Hepatocyte (in vitro differentiated cells): ENCODE measurements at regions not wholly inside any gene's neighbourhood (a gene's known extent, or its start where the extent isn't known, plus 50 kb on each side); places are given as distances from the start of the nearest gene placed in this dataset.

Experiments used
- DNase-seq: peaks from one replicate; pipeline ENCODE4 v3.0.0-alpha.2; 2016; ENCODE audit warnings: low spot score
- H2AFZ ChIP-seq: fragments of 200-600 bp; sonication (generic); 2 replicates; pipeline ENCODE4 v1.6.0; 2016; ENCODE audit warnings: antibody characterized with exemption, mild to moderate bottlenecking
- H3K27ac ChIP-seq: fragments of 200-600 bp; sonication (generic); 2 replicates; pipeline ENCODE4 v1.5.1; 2016; ENCODE audit warnings: mild to moderate bottlenecking
- H3K27me3 ChIP-seq: fragments of 200-600 bp; sonication (generic); 2 replicates; pipeline ENCODE4 v1.6.1; 2016
- H3K36me3 ChIP-seq: fragments of 200-600 bp; sonication (generic); replicated peaks from 2 replicates; pipeline ENCODE4 v1.5.1; 2016; ENCODE audit warnings: low read depth; ENCODE audit not compliant: insufficient read depth
- H3K4me1 ChIP-seq: fragments of 200-600 bp; sonication (generic); 2 replicates; pipeline ENCODE4 v1.5.1; 2016; ENCODE audit warnings: mild to moderate bottlenecking, moderate library complexity; ENCODE audit not compliant: insufficient read depth
- H3K4me2 ChIP-seq: fragments of 200-600 bp; sonication (generic); 2 replicates; pipeline ENCODE4 v1.6.0; 2016
- H3K4me3 ChIP-seq: fragments of 200-600 bp; sonication (generic); 2 replicates; pipeline ENCODE4 v1.5.1; 2016; ENCODE audit warnings: mild to moderate bottlenecking
- H3K79me2 ChIP-seq: fragments of 200-600 bp; sonication (generic); 2 replicates; pipeline ENCODE4 v1.6.0; 2017; ENCODE audit warnings: mild to moderate bottlenecking
- H3K9me2 ChIP-seq: fragments of 200-600 bp; sonication (generic); replicated peaks from 2 replicates; pipeline ENCODE4 v1.6.0; 2017; ENCODE audit warnings: mild to moderate bottlenecking; ENCODE audit not compliant: insufficient read depth
- H3K9me3 ChIP-seq: fragments of 200-600 bp; sonication (generic); 2 replicates; pipeline ENCODE4 v1.5.1; 2016; ENCODE audit warnings: low read depth, mild to moderate bottlenecking
- H4K20me1 ChIP-seq: fragments of 200-600 bp; sonication (generic); 2 replicates; pipeline ENCODE4 v1.6.0; 2016; ENCODE audit warnings: mild to moderate bottlenecking; ENCODE audit not compliant: insufficient read depth, poor library complexity, severe bottlenecking
- EZH2 ChIP-seq: fragments of 200-600 bp; sonication (generic); IDR thresholded peaks from 2 replicates; pipeline ENCODE4 v1.6.1; 2016; ENCODE audit warnings: antibody characterized with exemption, mild to moderate bottlenecking, borderline replicate concordance
- EZH2phosphoT487 ChIP-seq: fragments of 200-600 bp; sonication (generic); IDR thresholded peaks from one replicate; pipeline ENCODE4 v1.6.1; 2018; ENCODE audit warnings: antibody characterized with exemption, mild to moderate bottlenecking, low read depth, moderate library complexity; ENCODE audit not compliant: unreplicated experiment, severe bottlenecking
- WGBS: methylation state at CpG from one replicate; pipeline ENCODE4 v1.1.6; 2016; ENCODE audit warnings: low lambda C conversion rate; ENCODE audit errors: missing lambda C conversion rate; 5-methylcytosine and 5-hydroxymethylcytosine counted together
- TF ChIP-seq, protein P1 (sequence below): fragments of 200-600 bp; sonication (generic); IDR thresholded peaks from 2 replicates; pipeline ENCODE4 v1.5.1; 2016; ENCODE audit warnings: antibody characterized with exemption, mild to moderate bottlenecking; ENCODE audit not compliant: poor library complexity

- H3K9me2 ChIP-seq, result no peaks in the 10 kb centered on the region
- no peaks in the 10 kb centered on the region for H3K36me3 ChIP-seq
- no peak overlapping the region for H3K27ac ChIP-seq
- H3K79me2 ChIP-seq, result no peaks in the 10 kb centered on the region
- H3K9me3 ChIP-seq, result no peaks in the 10 kb centered on the region
- no peak overlapping the region for H3K4me2 ChIP-seq
- DNase-seq, result no peak
- WGBS, result 91% methylated on average over 2 of the region's 2 CpGs
- H3K4me1 ChIP-seq, result no peaks in the 10 kb centered on the region
- H3K4me3 ChIP-seq, result no peak overlapping the region
- no peak overlapping the region for H2AFZ ChIP-seq
- no peaks in the 10 kb centered on the region for H4K20me1 ChIP-seq
- TF ChIP-seq, protein P1, sequence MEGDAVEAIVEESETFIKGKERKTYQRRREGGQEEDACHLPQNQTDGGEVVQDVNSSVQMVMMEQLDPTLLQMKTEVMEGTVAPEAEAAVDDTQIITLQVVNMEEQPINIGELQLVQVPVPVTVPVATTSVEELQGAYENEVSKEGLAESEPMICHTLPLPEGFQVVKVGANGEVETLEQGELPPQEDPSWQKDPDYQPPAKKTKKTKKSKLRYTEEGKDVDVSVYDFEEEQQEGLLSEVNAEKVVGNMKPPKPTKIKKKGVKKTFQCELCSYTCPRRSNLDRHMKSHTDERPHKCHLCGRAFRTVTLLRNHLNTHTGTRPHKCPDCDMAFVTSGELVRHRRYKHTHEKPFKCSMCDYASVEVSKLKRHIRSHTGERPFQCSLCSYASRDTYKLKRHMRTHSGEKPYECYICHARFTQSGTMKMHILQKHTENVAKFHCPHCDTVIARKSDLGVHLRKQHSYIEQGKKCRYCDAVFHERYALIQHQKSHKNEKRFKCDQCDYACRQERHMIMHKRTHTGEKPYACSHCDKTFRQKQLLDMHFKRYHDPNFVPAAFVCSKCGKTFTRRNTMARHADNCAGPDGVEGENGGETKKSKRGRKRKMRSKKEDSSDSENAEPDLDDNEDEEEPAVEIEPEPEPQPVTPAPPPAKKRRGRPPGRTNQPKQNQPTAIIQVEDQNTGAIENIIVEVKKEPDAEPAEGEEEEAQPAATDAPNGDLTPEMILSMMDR, result no peak
- no peak for TF ChIP-seq EZH2
- no peak for TF ChIP-seq EZH2phosphoT487
- H3K27me3 ChIP-seq, result no peaks in the 10 kb centered on the region
Observed at GRCh38 chr17:52636443-52636842, 477.9 kb upstream of the CA10 start.

GRCh38 chr17:52606590-52606989 is 448.1 kb upstream of the CA10 start:
- Histone ChIP-seq H3K36me3 (no peaks in the 10 kb centered on the region), H3K9me2 (no peaks in the 10 kb centered on the region), H3K4me3 (no peak overlapping the region), H3K79me2 (no peaks in the 10 kb centered on the region), H3K4me2 (no peak overlapping the region), H2AFZ (no peak overlapping the region), H3K27ac (no peak overlapping the region), H4K20me1 (no peaks in the 10 kb centered on the region), H3K27me3 (no peaks in the 10 kb centered on the region), H3K9me3 (no peaks in the 10 kb centered on the region), H3K4me1 (no peaks in the 10 kb centered on the region)
- WGBS, result 56% methylated on average over 2 of the region's 2 CpGs
- DNase-seq, result no peak
- TF ChIP-seq EZH2 (no peak), EZH2phosphoT487 (no peak)
- TF ChIP-seq, protein P1, result no peak

- Histone ChIP-seq H3K27ac (no peak overlapping the region), H3K4me3 (no peak overlapping the region), H3K4me1 (no peaks in the 10 kb centered on the region), H3K27me3 (no peaks in the 10 kb centered on the region), H3K9me3 (no peaks in the 10 kb centered on the region), H3K79me2 (no peaks in the 10 kb centered on the region), H3K9me2 (no peaks in the 10 kb centered on the region), H4K20me1 (no peaks in the 10 kb centered on the region), H3K4me2 (no peak overlapping the region), H2AFZ (no peak overlapping the region), H3K36me3 (no peaks in the 10 kb centered on the region)
- TF ChIP-seq EZH2phosphoT487 (no peak), EZH2 (no peak)
- TF ChIP-seq, protein P1, result no peak
- no peak for DNase-seq
- WGBS, result 44% methylated on average over 2 of the region's 2 CpGs
Observed at GRCh38 chr17:52606098-52606497, 447.6 kb upstream of the CA10 start.

DNA sequence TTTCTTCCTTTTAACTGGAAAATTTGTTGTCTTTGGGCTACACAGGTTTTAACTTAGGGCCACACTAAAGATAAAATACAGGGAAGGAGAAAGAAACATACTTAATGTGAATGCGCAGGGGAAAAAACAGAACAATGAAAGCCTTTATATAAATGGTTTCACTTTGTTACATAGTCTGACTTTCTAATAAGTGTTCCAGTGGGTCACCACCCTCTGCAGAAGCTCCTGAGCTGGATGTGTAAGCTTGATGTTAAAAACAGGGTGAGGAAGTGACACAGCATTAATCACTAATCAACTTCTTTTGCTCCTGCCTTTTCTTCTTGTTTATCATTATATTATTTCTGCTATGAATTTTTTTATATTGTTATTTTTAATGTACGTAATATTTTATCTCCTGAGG is 445.6 kb upstream of the CA10 start:
- WGBS, result 48% methylated on average over 2 of the region's 2 CpGs
- H4K20me1 ChIP-seq, result no peaks in the 10 kb centered on the region
- H3K4me2 ChIP-seq, result no peak overlapping the region
- H3K4me1 ChIP-seq, result no peaks in the 10 kb centered on the region
- no peaks in the 10 kb centered on the region for H3K9me3 ChIP-seq
- H3K9me2 ChIP-seq, result no peaks in the 10 kb centered on the region
- H3K79me2 ChIP-seq, result no peaks in the 10 kb centered on the region
- no peaks in the 10 kb centered on the region for H3K36me3 ChIP-seq
- H3K27ac ChIP-seq, result no peak overlapping the region
- TF ChIP-seq EZH2phosphoT487 (no peak), EZH2 (no peak)
- TF ChIP-seq, protein P1, result no peak
- no peak for DNase-seq
- no peak overlapping the region for H2AFZ ChIP-seq
- H3K27me3 ChIP-seq, result no peaks in the 10 kb centered on the region
- no peak overlapping the region for H3K4me3 ChIP-seq
